ENCODE measurements at regions not wholly inside any gene's neighbourhood (a gene's known extent, or its start where the extent isn't known, plus 50 kb on each side); places are given as distances from the start of the nearest gene placed in this dataset.

- ChIA-PET CTCF (no interaction called here), POLR2A (no interaction called here)
- TF ChIP-seq CTCF (IDR thresholded peaks at IDR 0.05; ENCODE audit: insufficient read depth, low read length, missing control alignments), result no peak
- no peak overlapping the region for H3K4me3 ChIP-seq (ENCODE audit: low read depth, low read length)
- DNase-seq (ENCODE audit: low read depth, low spot score), result no peak
These were observed 93.6 kb downstream of the C13orf42 start for GRCh38 chr13:51017516-51017915.

- ChIA-PET POLR2A (no interaction called here), CTCF (no interaction called here)
- no peak overlapping the region for H3K4me3 ChIP-seq (ENCODE audit: low read depth, low read length)
- TF ChIP-seq CTCF (IDR thresholded peaks at IDR 0.05; ENCODE audit: insufficient read depth, low read length, missing control alignments), result no peak
- DNase-seq (ENCODE audit: low read depth, low spot score), result no peak
These were observed 95.1 kb downstream of the C13orf42 start for GRCh38 chr13:51015973-51016372.

- TF ChIP-seq CTCF (IDR thresholded peaks at IDR 0.05; ENCODE audit: insufficient read depth, low read length, missing control alignments), result no peak
- no peak overlapping the region for H3K4me3 ChIP-seq (ENCODE audit: low read depth, low read length)
- ChIA-PET POLR2A (no interaction called here), CTCF (no interaction called here)
- no peak for DNase-seq (ENCODE audit: low read depth, low spot score)
These were observed 100.0 kb downstream of the RNASEH2B start for GRCh38 chr13:51009597-51009996.

GRCh38 chr13:51007216-51007615 is 97.6 kb downstream of the RNASEH2B start:
- ChIA-PET POLR2A (no interaction called here), CTCF (no interaction called here)
- H3K4me3 ChIP-seq (ENCODE audit: low read depth, low read length), result no peak overlapping the region
- no peak for DNase-seq (ENCODE audit: low read depth, low spot score)
- no peak for TF ChIP-seq CTCF (IDR thresholded peaks at IDR 0.05; ENCODE audit: insufficient read depth, low read length, missing control alignments)

- ChIA-PET CTCF (interaction anchor here (0.6 kb wide), 1 partner anchor 63 kb away, joined by 5 read pairs; no protein-coding TSS in a partner anchor), POLR2A (no interaction called here)
- TF ChIP-seq CTCF (IDR thresholded peaks at IDR 0.05; ENCODE audit: insufficient read depth, low read length, missing control alignments), result no peak
- H3K4me3 ChIP-seq (ENCODE audit: low read depth, low read length), result no peak overlapping the region
- no peak for DNase-seq (ENCODE audit: low read depth, low spot score)
These were observed 96.7 kb downstream of the RNASEH2B start for GRCh38 chr13:51006067-51006845.
